K562 (cell line): ENCODE measurements at regions not wholly inside any gene's neighbourhood (a gene's known extent, or its start where the extent isn't known, plus 50 kb on each side); places are given as distances from the start of the nearest gene placed in this dataset.

ENCODE experiments used
- ATAC-seq: fragments of 200-7000 bp; cut with Tn5 transposase; 3 replicates; pipeline ENCODE4 v1.9.1; 2020; ENCODE audit warnings: moderate library complexity
- BruUV-seq: library from RNA; stranded (reverse); fragments of 400-500 nt; replicated peaks from 2 replicates; lab custom pipeline; 2021; lab: Mats Ljungman, UMichigan
- CTCF ChIA-PET: fragments of 300-600 bp; formaldehyde crosslinking; extraction: SDS; loops from one replicate; lab custom pipeline; 2021; ENCODE audit warnings: low intra/inter-chr PET ratio; lab: Yijun Ruan, JAX
- POLR2A ChIA-PET: fragments of 300-600, 350-650 bp; sonication (Branson Sonifier 250); formaldehyde crosslinking; extraction: SDS; loops from one replicate; lab custom pipeline; 2021; ENCODE audit warnings: antibody characterized with exemption, inconsistent platforms; lab: Yijun Ruan, JAX
- DNase-seq, 4 experiments: peaks; one replicate each; pipeline versions ENCODE4 v3.0.0 to v3.0.0-alpha.2; 2011 to 2018; ENCODE audit warnings: low spot score in 3 of 4, mixed read lengths in 3 of 4; ENCODE audit errors: extremely low read depth in 1 of 4
- FAIRE-seq: peaks from 2 replicates; lab custom pipeline; 2011; peaks lifted over from hg19 to GRCh38; lab: Jason Lieb, UNC
- H2AFZ ChIP-seq: 2 replicates; pipeline ENCODE4 v1.6.0; 2011; ENCODE audit warnings: low read depth, low read length, control low read depth, inconsistent platforms
- H3K27ac ChIP-seq: fragments of 200-600 bp; 3 replicates; pipeline ENCODE4 v1.8.0; 2011; ENCODE audit warnings: low read depth, mild to moderate bottlenecking, control low read depth, inconsistent platforms, low read length, moderate library complexity, mixed read lengths; ENCODE audit errors: extremely low read depth
- H3K27me3 ChIP-seq, 2 experiments: fragments of 300-600 bp in 1 of 2; 2 replicates in 1 of 2; 3 replicates in 1 of 2; pipeline versions ENCODE4 v1.6.0 to v1.8.0; 2011; ENCODE audit warnings: inconsistent platforms in 2 of 2, low read length in 2 of 2, mild to moderate bottlenecking in 1 of 2, mixed read lengths in 1 of 2, moderate library complexity in 1 of 2; ENCODE audit not compliant: control insufficient read depth in 2 of 2, insufficient read depth in 2 of 2
- H3K36me3 ChIP-seq: fragments of 300-600 bp; 3 replicates; pipeline ENCODE4 v1.8.0; 2011; ENCODE audit warnings: mild to moderate bottlenecking, low read length, inconsistent platforms; ENCODE audit not compliant: control insufficient read depth, insufficient read depth
- H3K4me1 ChIP-seq, 2 experiments: fragments of 200-600 bp in 1 of 2; replicated peaks in 1 of 2; 2 replicates in 1 of 2; 3 replicates in 1 of 2; pipeline versions ENCODE4 v1.5.1 to v1.8.0; 2011; ENCODE audit warnings: inconsistent platforms in 2 of 2, low read length in 2 of 2, mild to moderate bottlenecking in 1 of 2, mixed read lengths in 1 of 2, moderate library complexity in 1 of 2; ENCODE audit not compliant: control insufficient read depth in 2 of 2, insufficient read depth in 2 of 2
- H3K4me2 ChIP-seq: 2 replicates; pipeline ENCODE4 v1.6.1; 2011; ENCODE audit warnings: low read length, control low read depth, inconsistent platforms, mixed read lengths; ENCODE audit not compliant: insufficient read depth
- H3K4me3 ChIP-seq: fragments of 200-600 bp; sonication (generic), shearing (Covaris generic); 2 replicates; pipeline ENCODE4 v1.5.1; 2016; ENCODE audit warnings: control low read depth, inconsistent platforms
- H3K79me2 ChIP-seq: fragments of 200-600 bp; 3 replicates; pipeline ENCODE4 v1.8.0; 2011; ENCODE audit warnings: low read length, inconsistent platforms; ENCODE audit not compliant: control insufficient read depth, insufficient read depth
- H3K9ac ChIP-seq, 2 experiments: 2 replicates each; pipeline versions ENCODE4 v1.6.0 to v1.6.1; 2011; ENCODE audit warnings: low read depth in 2 of 2, low read length in 2 of 2, control low read depth in 1 of 2, inconsistent platforms in 1 of 2, mild to moderate bottlenecking in 1 of 2, mixed read lengths in 1 of 2; ENCODE audit not compliant: insufficient read depth in 1 of 2
- H3K9me1 ChIP-seq: one replicate; pipeline ENCODE4 v1.6.0; 2011; ENCODE audit warnings: inconsistent platforms, mild to moderate bottlenecking, low read length, moderate library complexity; ENCODE audit not compliant: control insufficient read depth, insufficient read depth
- H3K9me3 ChIP-seq: replicated peaks from 2 replicates; pipeline ENCODE4 v1.5.1; 2011; ENCODE audit warnings: low read depth, low read length, inconsistent platforms; ENCODE audit not compliant: control insufficient read depth, insufficient read depth
- H4K20me1 ChIP-seq: replicated peaks from 2 replicates; pipeline ENCODE4 v1.6.1; 2011; ENCODE audit warnings: low read length, inconsistent platforms, mixed read lengths; ENCODE audit not compliant: control insufficient read depth, insufficient read depth
- AFF4 ChIP-seq: sonication (generic); formaldehyde crosslinking; IDR thresholded peaks from 2 replicates; pipeline ENCODE4 v1.8.0; 2023; ENCODE audit warnings: mild to moderate bottlenecking, missing genetic modification reagents
- ARHGAP35 ChIP-seq: fragments of 450-650 bp; IDR thresholded peaks from 2 replicates; pipeline ENCODE4 v1.6.1; 2018; ENCODE audit not compliant: partially characterized antibody
- ARNT ChIP-seq, 2 experiments: fragments of 450-650 bp; IDR thresholded peaks; 2 replicates each; pipeline ENCODE4 v1.6.1; 2016; ENCODE audit warnings: mild to moderate bottlenecking in 1 of 2
- CEBPG ChIP-seq, 3 experiments: fragments of 200-800 bp in 1 of 3; sonication (Bioruptor generic) in 1 of 3; sonication (generic) in 1 of 3; formaldehyde crosslinking in 1 of 3; IDR thresholded peaks in 2 of 3; conservative IDR thresholded peaks in 1 of 3; 2 replicates each; pipeline versions ENCODE4 v1.6.1 to v1.8.0; 2016 to 2022; ENCODE audit warnings: missing compliant biosample characterization in 2 of 3, missing genetic modification characterization in 2 of 3, mild to moderate bottlenecking in 1 of 3, missing genetic modification reagents in 1 of 3
- KAT8 ChIP-seq: fragments of 450-650 bp; IDR thresholded peaks from 2 replicates; pipeline ENCODE4 v1.6.1; 2016; ENCODE audit warnings: low read depth, mild to moderate bottlenecking
- KLF13 ChIP-seq: fragments of 450-650 bp; IDR thresholded peaks from 2 replicates; pipeline ENCODE4 v1.6.1; 2016; ENCODE audit warnings: missing genetic modification characterization, low read depth, mild to moderate bottlenecking, missing compliant biosample characterization, moderate library complexity, borderline replicate concordance
- NFIX ChIP-seq: fragments of 250-450 bp; sonication (Bioruptor Pico); IDR thresholded peaks from 2 replicates; pipeline ENCODE4 v1.4.0; 2020; ENCODE audit warnings: low read depth, mild to moderate bottlenecking, moderate library complexity
- ZNF133 ChIP-seq: fragments of 250-450 bp; sonication (Bioruptor Pico); IDR thresholded peaks from 2 replicates; pipeline ENCODE4 v1.4.0; 2020; ENCODE audit warnings: mild to moderate bottlenecking
- ZNF318 ChIP-seq, 2 experiments: fragments of 450-650 bp; IDR thresholded peaks; 2 replicates each; pipeline ENCODE4 v1.6.1; 2016; ENCODE audit warnings: mild to moderate bottlenecking in 2 of 2, borderline replicate concordance in 1 of 2, low read depth in 1 of 2, moderate library complexity in 1 of 2
- WGBS: fragments of 100-300 bp; shearing (Covaris generic); methylation state at CpG from one replicate; pipeline ENCODE4 v1.1.6; 2016; ENCODE audit warnings: low coverage, mixed read lengths; ENCODE audit not compliant: insufficient coverage; ENCODE audit errors: missing lambda C conversion rate; 5-methylcytosine and 5-hydroxymethylcytosine counted together
- in situ Hi-C: fragments of 300-500 bp; cut with MboI; formaldehyde crosslinking; loops from 4 replicates; pipeline ENCODE4 v1.15.0; 2018; ENCODE audit warnings: inconsistent platforms, mixed read lengths
- intact Hi-C: fragments of 100-400 bp; cut with micrococcal nuclease; formaldehyde crosslinking; loops from 2 replicates; pipeline ENCODE4 v1.14.2; 2022

- TF ChIP-seq AFF4 (CRISPR knock-in tag) (no peak), KLF13 (no peak), ARNT (IDR thresholded peaks at IDR 0.05) (no peak), CEBPG (CRISPR knock-in tag; IDR thresholded peaks at IDR 0.05) (no peak), CEBPG (tag; conservative IDR thresholded peaks at IDR 0.05 in 1 of 2, IDR thresholded peaks at IDR 0.05 in 1 of 2) (no peak), NFIX (CRISPR knock-in tag) (no peak), ZNF133 (CRISPR knock-in tag) (no peak)
Observed at GRCh38 chr6:137409266-137409777, 84.9 kb downstream of the OLIG3 start (continued).

GRCh38 chr6:137407816-137408215, 86.4 kb downstream of the OLIG3 start:
- CTCF ChIA-PET: no interaction called here
- no peak overlapping the region for H3K27ac ChIP-seq
- no peak overlapping the region for H3K4me3 ChIP-seq
- H3K9me3 ChIP-seq: no peaks in the 10 kb centered on the region
- peaks cover 4 to 5% of the 10 kb centered on the region in 2 experiments; a peak in 3 of 5 replicates for H3K27me3 ChIP-seq
- no peak for FAIRE-seq
- H3K4me1 ChIP-seq: no peaks in the 10 kb centered on the region
- in situ Hi-C loops (no loop called here), intact Hi-C loops (no loop called here)
- POLR2A ChIA-PET: interaction anchor here (2.0 kb wide), 1 partner anchor 9 kb away, joined by 8 read pairs; no protein-coding TSS in a partner anchor
- WGBS: 0% methylated on average over 1 of the region's 1 CpG
- no peak for ATAC-seq
- H3K9ac ChIP-seq: no peak overlapping the region
- BruUV-seq: no TSS peak
- no peak for DNase-seq
- no peaks in the 10 kb centered on the region for H4K20me1 ChIP-seq
- H3K4me2 ChIP-seq: no peak overlapping the region
- H2AFZ ChIP-seq: no peak overlapping the region
- no peaks in the 10 kb centered on the region for H3K9me1 ChIP-seq
- no peaks in the 10 kb centered on the region for H3K36me3 ChIP-seq
- no peaks in the 10 kb centered on the region for H3K79me2 ChIP-seq
- TF ChIP-seq ARHGAP35: no peak
- no peak for TF ChIP-seq KAT8
- TF ChIP-seq ZNF318 (IDR thresholded peaks at IDR 0.05; ENCODE audit: borderline replicate concordance in 1 of 2, low read depth in 1 of 2): no peak
